Duodenal mucosa (tissue), 2 donors: ENCODE measurements at regions not wholly inside any gene's neighbourhood (a gene's known extent, or its start where the extent isn't known, plus 50 kb on each side); places are given as distances from the start of the nearest gene placed in this dataset.

Source experiments
- H3K27ac ChIP-seq: one replicate; pipeline ENCODE4 v1.7.0; 2013; ENCODE audit warnings: low read depth, low read length
- H3K27me3 ChIP-seq, 2 donors: one replicate each; pipeline ENCODE4 v1.7.0; 2013; ENCODE audit warnings: low read length in 2 of 2, control low read depth in 1 of 2; ENCODE audit not compliant: insufficient read depth in 2 of 2, control insufficient read depth in 1 of 2
- H3K36me3 ChIP-seq, 2 donors: one replicate each; pipeline ENCODE4 v1.7.0; 2013; ENCODE audit warnings: low read length in 2 of 2, control low read depth in 1 of 2; ENCODE audit not compliant: insufficient read depth in 2 of 2, control insufficient read depth in 1 of 2
- H3K4me1 ChIP-seq, 2 donors: one replicate each; pipeline ENCODE4 v1.7.0; 2013; ENCODE audit warnings: low read length in 2 of 2, control low read depth in 1 of 2; ENCODE audit not compliant: insufficient read depth in 2 of 2, control insufficient read depth in 1 of 2
- H3K4me3 ChIP-seq, 2 donors: one replicate each; pipeline ENCODE4 v1.7.0; 2013; ENCODE audit warnings: low read length in 2 of 2, low read depth in 1 of 2
- H3K9ac ChIP-seq, 2 donors: one replicate each; pipeline ENCODE4 v1.7.0; 2013; ENCODE audit warnings: low read length in 2 of 2, low read depth in 1 of 2
- H3K9me3 ChIP-seq, 2 donors: one replicate each; pipeline ENCODE4 v1.7.0; 2013; ENCODE audit warnings: low read length in 2 of 2, control low read depth in 1 of 2; ENCODE audit not compliant: control insufficient read depth in 1 of 2

GRCh38 chr2:34379586-34379985 is 780.5 kb upstream of the FAM98A start:
- Histone ChIP-seq H3K4me1 (no peaks in the 10 kb centered on the region), H3K27me3 (no peaks in the 10 kb centered on the region), H3K36me3 (no peaks in the 10 kb centered on the region)

GRCh38 chr2:34373586-34374233 is 774.6 kb upstream of the FAM98A start:
- H3K27me3 ChIP-seq: no peaks in the 10 kb centered on the region
- H3K4me1 ChIP-seq: no peaks in the 10 kb centered on the region
- H3K27ac ChIP-seq: no peak overlapping the region
- H3K36me3 ChIP-seq: no peaks in the 10 kb centered on the region
- peaks cover 0 to 7% of the 10 kb centered on the region in 2 donors for H3K9me3 ChIP-seq
- H3K4me3 ChIP-seq: no peak overlapping the region
- H3K9ac ChIP-seq: no peak overlapping the region

More at GRCh38 chr2:34379586-34379985, 780.5 kb upstream of the FAM98A start:
- Histone ChIP-seq H3K27ac (no peak overlapping the region), H3K9me3 (peaks cover 0 to 7% of the 10 kb centered on the region in 2 donors), H3K9ac (no peak overlapping the region), H3K4me3 (no peak overlapping the region)

GRCh38 chr2:34372967-34373366 is 773.9 kb upstream of the FAM98A start:
- H3K27ac ChIP-seq: no peak overlapping the region
- H3K9ac ChIP-seq: no peak overlapping the region
- no peaks in the 10 kb centered on the region for H3K27me3 ChIP-seq
- no peaks in the 10 kb centered on the region for H3K4me1 ChIP-seq
- no peak overlapping the region for H3K4me3 ChIP-seq
- H3K9me3 ChIP-seq: peaks cover 0 to 7% of the 10 kb centered on the region in 2 donors
- H3K36me3 ChIP-seq: no peaks in the 10 kb centered on the region

- H3K27ac ChIP-seq: no peak overlapping the region
- H3K4me1 ChIP-seq: no peaks in the 10 kb centered on the region
- H3K4me3 ChIP-seq: no peak overlapping the region
- H3K9ac ChIP-seq: no peak overlapping the region
- H3K9me3 ChIP-seq: peaks cover 0 to 3% of the 10 kb centered on the region in 2 donors
- no peaks in the 10 kb centered on the region for H3K36me3 ChIP-seq
- no peaks in the 10 kb centered on the region for H3K27me3 ChIP-seq
Measured at GRCh38 chr2:34371711-34372110, 772.6 kb upstream of the FAM98A start.

GRCh38 chr2:34368304-34368703 is 769.2 kb upstream of the FAM98A start:
- H3K4me3 ChIP-seq: no peak overlapping the region
- no peaks in the 10 kb centered on the region for H3K4me1 ChIP-seq
- no peaks in the 10 kb centered on the region for H3K36me3 ChIP-seq
- no peak overlapping the region for H3K27ac ChIP-seq
- H3K27me3 ChIP-seq: no peaks in the 10 kb centered on the region
- H3K9ac ChIP-seq: no peak overlapping the region
- H3K9me3 ChIP-seq: no peaks in the 10 kb centered on the region

- H3K4me3 ChIP-seq: no peak overlapping the region
- no peak overlapping the region for H3K27ac ChIP-seq
- no peak overlapping the region for H3K9ac ChIP-seq
- no peaks in the 10 kb centered on the region for H3K4me1 ChIP-seq
- no peaks in the 10 kb centered on the region for H3K27me3 ChIP-seq
- H3K36me3 ChIP-seq: no peaks in the 10 kb centered on the region
- no peaks in the 10 kb centered on the region for H3K9me3 ChIP-seq
Measured at GRCh38 chr2:34365932-34366331, 766.8 kb upstream of the FAM98A start.

- H3K27me3 ChIP-seq: no peaks in the 10 kb centered on the region
- no peak overlapping the region for H3K27ac ChIP-seq
- H3K4me1 ChIP-seq: no peaks in the 10 kb centered on the region
- H3K9me3 ChIP-seq: no peaks in the 10 kb centered on the region
- H3K9ac ChIP-seq: no peak overlapping the region
- H3K36me3 ChIP-seq: no peaks in the 10 kb centered on the region
- H3K4me3 ChIP-seq: no peak overlapping the region
Measured at GRCh38 chr2:34365512-34365911, 766.4 kb upstream of the FAM98A start.

GRCh38 chr2:34353509-34354113 is 754.5 kb upstream of the FAM98A start:
- Histone ChIP-seq H3K9ac (no peak overlapping the region), H3K9me3 (no peaks in the 10 kb centered on the region), H3K4me1 (no peaks in the 10 kb centered on the region), H3K4me3 (no peak overlapping the region), H3K36me3 (no peaks in the 10 kb centered on the region), H3K27me3 (no peaks in the 10 kb centered on the region), H3K27ac (no peak overlapping the region)

- Histone ChIP-seq H3K36me3 (no peaks in the 10 kb centered on the region), H3K9ac (no peak overlapping the region), H3K4me3 (no peak overlapping the region), H3K9me3 (no peaks in the 10 kb centered on the region), H3K27ac (no peak overlapping the region), H3K4me1 (no peaks in the 10 kb centered on the region), H3K27me3 (no peaks in the 10 kb centered on the region)
Measured at GRCh38 chr2:34349527-34349926, 750.4 kb upstream of the FAM98A start.

- H3K27me3 ChIP-seq: no peaks in the 10 kb centered on the region
- H3K4me3 ChIP-seq: no peak overlapping the region
- H3K36me3 ChIP-seq: no peaks in the 10 kb centered on the region
- no peak overlapping the region for H3K27ac ChIP-seq
- H3K4me1 ChIP-seq: no peaks in the 10 kb centered on the region
- H3K9ac ChIP-seq: no peak overlapping the region
- no peaks in the 10 kb centered on the region for H3K9me3 ChIP-seq
Measured at GRCh38 chr2:34345030-34345429, 745.9 kb upstream of the FAM98A start.
